ENCODE measurements at regions not wholly inside any gene's neighbourhood (a gene's known extent, or its start where the extent isn't known, plus 50 kb on each side); places are given as distances from the start of the nearest gene placed in this dataset.

DNA sequence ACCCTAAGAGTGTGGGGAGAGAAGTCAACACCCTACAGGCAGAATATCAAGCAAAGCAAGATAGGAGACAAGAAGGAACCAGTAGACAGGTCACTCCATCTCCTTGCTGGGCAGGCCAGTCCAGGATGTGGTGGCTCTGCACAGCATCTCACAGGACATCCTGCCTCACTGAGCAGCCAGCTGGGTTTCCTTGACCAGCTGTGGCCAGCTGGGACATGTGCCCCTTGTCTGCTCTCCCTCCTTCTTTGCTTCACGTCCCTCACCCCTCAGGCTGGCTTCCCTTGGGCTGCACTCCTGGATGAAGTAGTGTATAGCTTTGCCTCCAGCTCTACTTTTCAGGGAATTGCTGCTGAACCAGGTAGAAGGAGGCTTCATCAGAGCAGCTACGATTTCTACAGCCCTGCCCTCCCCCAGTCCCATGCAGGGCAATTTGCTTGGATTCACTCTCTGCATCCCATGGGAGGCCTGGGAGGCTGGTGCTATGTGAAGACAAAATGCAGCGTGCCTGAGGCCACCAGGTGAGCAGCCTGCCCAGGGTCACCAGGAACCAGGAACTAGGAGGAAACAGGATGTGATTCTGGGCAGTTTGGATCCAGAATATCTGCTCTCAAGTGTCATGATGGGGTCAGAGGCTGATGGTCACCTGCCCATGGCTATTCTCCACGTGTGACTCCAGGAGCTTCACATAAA, 110.0 kb upstream of the PMEPA1 start:
- POLR2A ChIA-PET (ENCODE audit: unreplicated experiment), result no interaction called here
- BruUV-seq (replicated peaks), result no TSS peak
- 20% methylated on average over 1 of the region's 4 CpGs; no CpG with 5 or more reads in 1 of the 2 experiments for WGBS, 2 experiments (ENCODE audit: extremely low coverage in 2 of 2, insufficient read length in 1 of 2)

More for the DNA sequence above, 110.0 kb upstream of the PMEPA1 start:
- no peaks in the 10 kb centered on the region for H3K79me1 ChIP-seq (ENCODE audit: low read depth in 1 of 2, low read length in 2 of 2)
- no peak overlapping the region for H3K18ac ChIP-seq (ENCODE audit: low read depth, low read length)
- ATAC-seq (ENCODE audit: low read depth), result no peak
- no peak overlapping the region for H2BK15ac ChIP-seq (ENCODE audit: low read depth, low read length)
- no peak overlapping the region for H2BK20ac ChIP-seq (ENCODE audit: low read depth, low read length)
- H4K91ac ChIP-seq (ENCODE audit: insufficient read depth, low read depth, low read length), result no peak overlapping the region
- no peak overlapping the region for H2BK5ac ChIP-seq (ENCODE audit: low read depth, low read length, poor library complexity, severe bottlenecking)
- no peaks in the 10 kb centered on the region for H3K36me3 ChIP-seq (ENCODE audit: control insufficient read depth, insufficient read depth, low read length)
- intact Hi-C loops (cut with micrococcal nuclease), result no loop called here
- H3K27me3 ChIP-seq (ENCODE audit: control insufficient read depth, insufficient read depth, low read length), result peaks cover 6% of the 10 kb centered on the region
- in situ Hi-C loops (cut with MboI; ENCODE audit: low sequenced_read_pairs), result no loop called here
- no peak overlapping the region for H3K4ac ChIP-seq (ENCODE audit: low read depth, low read length)
- DNase-seq, result no peak
- no peak overlapping the region for H3K14ac ChIP-seq (replicated peaks; ENCODE audit: low read depth, low read length)
- no peaks in the 10 kb centered on the region for H3K4me1 ChIP-seq (ENCODE audit: control insufficient read depth, insufficient read depth, low read length)
- H2BK120ac ChIP-seq (ENCODE audit: low read depth, low read length), result no peak overlapping the region
- H3K27ac ChIP-seq (ENCODE audit: insufficient read depth, low read length), result no peak overlapping the region
- TF ChIP-seq FOS (IDR thresholded peaks at IDR 0.05; ENCODE audit: low read depth, low read length) (no peak), SMC3 (IDR thresholded peaks at IDR 0.05; ENCODE audit: low read depth, low read length) (no peak), BHLHE40 (IDR thresholded peaks at IDR 0.05; ENCODE audit: low read depth, low read length) (no peak), MAFK (IDR thresholded peaks at IDR 0.05; ENCODE audit: low read depth, low read length) (no peak), CEBPB (IDR thresholded peaks at IDR 0.05; ENCODE audit: low read depth, low read length) (no peak), RCOR1 (IDR thresholded peaks at IDR 0.05; ENCODE audit: insufficient replicate concordance, low read length) (no peak), RAD21 (IDR thresholded peaks at IDR 0.05; ENCODE audit: low read length) (no peak), POLR2A (IDR thresholded peaks at IDR 0.05; ENCODE audit: low read depth, low read length) (no peak), RFX5 (IDR thresholded peaks at IDR 0.05; ENCODE audit: low read depth, low read length) (no peak), NFE2L2 (IDR thresholded peaks at IDR 0.05; ENCODE audit: low read depth, low read length) (no peak)
- TF ChIP-seq, protein P1, sequence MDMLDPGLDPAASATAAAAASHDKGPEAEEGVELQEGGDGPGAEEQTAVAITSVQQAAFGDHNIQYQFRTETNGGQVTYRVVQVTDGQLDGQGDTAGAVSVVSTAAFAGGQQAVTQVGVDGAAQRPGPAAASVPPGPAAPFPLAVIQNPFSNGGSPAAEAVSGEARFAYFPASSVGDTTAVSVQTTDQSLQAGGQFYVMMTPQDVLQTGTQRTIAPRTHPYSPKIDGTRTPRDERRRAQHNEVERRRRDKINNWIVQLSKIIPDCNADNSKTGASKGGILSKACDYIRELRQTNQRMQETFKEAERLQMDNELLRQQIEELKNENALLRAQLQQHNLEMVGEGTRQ (IDR thresholded peaks at IDR 0.05; ENCODE audit: low read depth, low read length), result no peak
- TF ChIP-seq, protein P2, sequence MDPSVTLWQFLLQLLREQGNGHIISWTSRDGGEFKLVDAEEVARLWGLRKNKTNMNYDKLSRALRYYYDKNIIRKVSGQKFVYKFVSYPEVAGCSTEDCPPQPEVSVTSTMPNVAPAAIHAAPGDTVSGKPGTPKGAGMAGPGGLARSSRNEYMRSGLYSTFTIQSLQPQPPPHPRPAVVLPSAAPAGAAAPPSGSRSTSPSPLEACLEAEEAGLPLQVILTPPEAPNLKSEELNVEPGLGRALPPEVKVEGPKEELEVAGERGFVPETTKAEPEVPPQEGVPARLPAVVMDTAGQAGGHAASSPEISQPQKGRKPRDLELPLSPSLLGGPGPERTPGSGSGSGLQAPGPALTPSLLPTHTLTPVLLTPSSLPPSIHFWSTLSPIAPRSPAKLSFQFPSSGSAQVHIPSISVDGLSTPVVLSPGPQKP (IDR thresholded peaks at IDR 0.05; ENCODE audit: borderline replicate concordance, low read depth, low read length), result no peak
- TF ChIP-seq, protein P3, sequence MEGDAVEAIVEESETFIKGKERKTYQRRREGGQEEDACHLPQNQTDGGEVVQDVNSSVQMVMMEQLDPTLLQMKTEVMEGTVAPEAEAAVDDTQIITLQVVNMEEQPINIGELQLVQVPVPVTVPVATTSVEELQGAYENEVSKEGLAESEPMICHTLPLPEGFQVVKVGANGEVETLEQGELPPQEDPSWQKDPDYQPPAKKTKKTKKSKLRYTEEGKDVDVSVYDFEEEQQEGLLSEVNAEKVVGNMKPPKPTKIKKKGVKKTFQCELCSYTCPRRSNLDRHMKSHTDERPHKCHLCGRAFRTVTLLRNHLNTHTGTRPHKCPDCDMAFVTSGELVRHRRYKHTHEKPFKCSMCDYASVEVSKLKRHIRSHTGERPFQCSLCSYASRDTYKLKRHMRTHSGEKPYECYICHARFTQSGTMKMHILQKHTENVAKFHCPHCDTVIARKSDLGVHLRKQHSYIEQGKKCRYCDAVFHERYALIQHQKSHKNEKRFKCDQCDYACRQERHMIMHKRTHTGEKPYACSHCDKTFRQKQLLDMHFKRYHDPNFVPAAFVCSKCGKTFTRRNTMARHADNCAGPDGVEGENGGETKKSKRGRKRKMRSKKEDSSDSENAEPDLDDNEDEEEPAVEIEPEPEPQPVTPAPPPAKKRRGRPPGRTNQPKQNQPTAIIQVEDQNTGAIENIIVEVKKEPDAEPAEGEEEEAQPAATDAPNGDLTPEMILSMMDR (conservative IDR thresholded peaks at IDR 0.05; ENCODE audit: low read depth, low read length), result no peak
- no peak overlapping the region for H3K56ac ChIP-seq (ENCODE audit: extremely low read depth, insufficient read depth, low read length)
- no peak overlapping the region for H2AFZ ChIP-seq (replicated peaks; ENCODE audit: low read length, poor library complexity)
- H3K9ac ChIP-seq (ENCODE audit: low read depth, low read length), result no peak overlapping the region
- no peaks in the 10 kb centered on the region for H3K9me3 ChIP-seq (ENCODE audit: control insufficient read depth, insufficient read depth, low read length)
- H4K5ac ChIP-seq (ENCODE audit: low read depth, low read length), result no peak overlapping the region
- no peak overlapping the region for H3K4me3 ChIP-seq (ENCODE audit: insufficient read depth, low read depth, low read length)
- dilution Hi-C loops (cut with HindIII; ENCODE audit: low sequenced_read_pairs, unreplicated experiment), result no loop called here
- no peak overlapping the region for H3K23ac ChIP-seq (ENCODE audit: low read depth, low read length)
- H4K20me1 ChIP-seq (ENCODE audit: insufficient read depth, low read length), result no peaks in the 10 kb centered on the region
- no peak overlapping the region for H2AK5ac ChIP-seq (ENCODE audit: low read depth, low read length)
- H3K9me1 ChIP-seq (ENCODE audit: insufficient read depth, low read length), result no peaks in the 10 kb centered on the region
- no peak overlapping the region for H4K8ac ChIP-seq (ENCODE audit: low read depth in 2 of 2, low read length in 2 of 2)
- CTCF ChIA-PET, result no interaction called here
- no peak overlapping the region for H2AK9ac ChIP-seq (replicated peaks; ENCODE audit: low read depth, low read length, poor library complexity)
- H3K4me2 ChIP-seq (ENCODE audit: low read depth, low read length), result no peak overlapping the region

Data from IMR-90 (cell line).